ENCODE measurements at regions not wholly inside any gene's neighbourhood (a gene's known extent, or its start where the extent isn't known, plus 50 kb on each side); places are given as distances from the start of the nearest gene placed in this dataset.

DNA sequence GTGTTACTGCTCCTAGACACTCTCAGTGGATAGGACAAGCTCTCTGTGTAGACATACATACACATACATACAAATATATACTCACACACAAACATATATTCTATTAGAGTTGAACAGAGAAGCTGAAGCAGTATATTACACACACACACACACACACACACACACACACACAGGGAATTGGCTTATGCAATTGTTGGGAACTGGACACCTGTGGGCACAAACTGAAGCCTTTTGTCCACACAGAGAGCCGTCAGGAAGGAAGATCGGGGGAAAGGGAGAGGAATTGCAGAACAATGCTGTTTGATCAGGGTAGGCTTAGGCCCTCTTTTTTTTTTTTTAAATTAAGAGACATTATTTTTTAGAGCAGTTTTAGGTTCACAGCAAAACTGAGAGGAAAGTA lies 180.7 kb upstream of the DDHD1 start:
- Histone ChIP-seq H3K27me3 (no peaks in the 10 kb centered on the region), H3K4me1 (ENCODE audit: control insufficient read depth in 1 of 2, insufficient read depth in 1 of 2, low read depth in 1 of 2, low read length in 1 of 2) (no peaks in the 10 kb centered on the region), H3K27ac (no peak overlapping the region), H3K36me3 (no peaks in the 10 kb centered on the region), H3K9me3 (no peaks in the 10 kb centered on the region), H3K4me3 (ENCODE audit: low read depth in 1 of 2, low read length in 1 of 2) (no peak overlapping the region)
- TF ChIP-seq, protein P1, sequence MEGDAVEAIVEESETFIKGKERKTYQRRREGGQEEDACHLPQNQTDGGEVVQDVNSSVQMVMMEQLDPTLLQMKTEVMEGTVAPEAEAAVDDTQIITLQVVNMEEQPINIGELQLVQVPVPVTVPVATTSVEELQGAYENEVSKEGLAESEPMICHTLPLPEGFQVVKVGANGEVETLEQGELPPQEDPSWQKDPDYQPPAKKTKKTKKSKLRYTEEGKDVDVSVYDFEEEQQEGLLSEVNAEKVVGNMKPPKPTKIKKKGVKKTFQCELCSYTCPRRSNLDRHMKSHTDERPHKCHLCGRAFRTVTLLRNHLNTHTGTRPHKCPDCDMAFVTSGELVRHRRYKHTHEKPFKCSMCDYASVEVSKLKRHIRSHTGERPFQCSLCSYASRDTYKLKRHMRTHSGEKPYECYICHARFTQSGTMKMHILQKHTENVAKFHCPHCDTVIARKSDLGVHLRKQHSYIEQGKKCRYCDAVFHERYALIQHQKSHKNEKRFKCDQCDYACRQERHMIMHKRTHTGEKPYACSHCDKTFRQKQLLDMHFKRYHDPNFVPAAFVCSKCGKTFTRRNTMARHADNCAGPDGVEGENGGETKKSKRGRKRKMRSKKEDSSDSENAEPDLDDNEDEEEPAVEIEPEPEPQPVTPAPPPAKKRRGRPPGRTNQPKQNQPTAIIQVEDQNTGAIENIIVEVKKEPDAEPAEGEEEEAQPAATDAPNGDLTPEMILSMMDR (IDR thresholded peaks at IDR 0.05), result no peak

DNA sequence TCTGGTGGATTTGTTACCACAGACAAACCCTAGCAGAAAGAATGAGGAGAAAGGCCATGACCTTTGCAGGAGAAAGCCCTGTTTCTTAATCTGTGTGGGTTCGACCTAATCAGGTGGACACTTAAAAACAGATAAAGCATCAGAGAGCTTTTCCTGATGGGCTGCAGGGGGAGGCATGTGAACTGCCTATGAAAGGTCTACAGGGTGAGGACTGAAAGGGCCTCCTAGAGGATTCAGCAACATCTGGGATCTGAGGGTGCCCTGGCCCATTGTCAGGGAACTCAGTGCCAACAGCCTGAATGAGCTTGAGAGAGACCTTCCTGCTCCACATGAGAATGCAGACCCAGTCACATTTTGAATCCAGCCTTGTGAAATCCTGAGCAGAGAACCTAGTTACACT lies 178.8 kb upstream of the DDHD1 start:
- TF ChIP-seq, protein P1 (IDR thresholded peaks at IDR 0.05), result no peak
- H3K4me3 ChIP-seq (ENCODE audit: low read depth in 1 of 2, low read length in 1 of 2), result no peak overlapping the region
- no peaks in the 10 kb centered on the region for H3K9me3 ChIP-seq
- H3K36me3 ChIP-seq, result no peaks in the 10 kb centered on the region
- no peaks in the 10 kb centered on the region for H3K4me1 ChIP-seq (ENCODE audit: control insufficient read depth in 1 of 2, insufficient read depth in 1 of 2, low read depth in 1 of 2, low read length in 1 of 2)
- H3K27ac ChIP-seq, result no peak overlapping the region
- no peaks in the 10 kb centered on the region for H3K27me3 ChIP-seq

DNA sequence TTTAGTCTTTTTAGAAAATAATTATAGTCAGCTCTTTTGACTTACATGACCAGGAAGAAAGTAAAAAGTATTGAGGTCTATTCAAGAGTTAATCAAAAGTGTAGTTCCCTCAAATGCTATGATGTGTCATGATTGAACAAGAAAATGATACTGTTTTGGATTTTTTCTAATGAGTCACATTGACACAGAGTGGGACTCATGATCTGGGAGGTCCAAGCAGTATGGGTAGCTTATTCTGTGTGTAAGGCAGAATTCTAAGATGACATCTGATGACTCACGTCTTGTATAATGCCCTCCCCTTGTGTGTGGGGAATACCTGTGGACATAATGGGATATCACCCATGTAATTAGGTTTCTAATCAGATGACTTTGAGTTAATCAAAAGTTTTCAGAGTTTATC lies 178.1 kb upstream of the DDHD1 start:
- Histone ChIP-seq H3K27ac (no peak overlapping the region), H3K27me3 (no peaks in the 10 kb centered on the region), H3K9me3 (no peaks in the 10 kb centered on the region), H3K4me3 (ENCODE audit: low read depth in 1 of 2, low read length in 1 of 2) (no peak overlapping the region), H3K36me3 (no peaks in the 10 kb centered on the region), H3K4me1 (ENCODE audit: control insufficient read depth in 1 of 2, insufficient read depth in 1 of 2, low read depth in 1 of 2, low read length in 1 of 2) (no peaks in the 10 kb centered on the region)
- TF ChIP-seq, protein P1 (IDR thresholded peaks at IDR 0.05), result no peak

DNA sequence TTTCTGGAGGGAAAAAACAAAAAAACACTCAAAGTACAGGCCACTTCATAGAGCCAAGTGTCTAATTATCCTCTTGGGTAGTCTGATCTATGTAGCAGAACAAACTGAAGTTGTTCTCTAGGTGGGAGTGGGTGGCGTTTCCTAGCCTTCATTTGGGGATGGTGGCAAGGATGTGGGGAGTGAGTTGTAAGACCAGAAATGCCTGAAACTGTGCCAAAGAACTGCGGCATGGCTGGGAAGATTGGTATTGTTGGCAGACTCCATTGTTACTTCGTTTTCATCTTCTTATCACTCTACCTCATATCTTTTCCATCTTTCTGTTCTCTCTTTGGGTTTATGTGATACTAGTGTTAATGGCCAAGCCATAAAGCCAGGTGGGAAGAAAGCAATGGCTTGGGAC lies 177.3 kb upstream of the DDHD1 start:
- Histone ChIP-seq H3K9me3 (no peaks in the 10 kb centered on the region), H3K4me1 (ENCODE audit: control insufficient read depth in 1 of 2, insufficient read depth in 1 of 2, low read depth in 1 of 2, low read length in 1 of 2) (no peaks in the 10 kb centered on the region), H3K4me3 (ENCODE audit: low read depth in 1 of 2, low read length in 1 of 2) (no peak overlapping the region), H3K27ac (no peak overlapping the region), H3K27me3 (no peaks in the 10 kb centered on the region), H3K36me3 (no peaks in the 10 kb centered on the region)
- TF ChIP-seq, protein P1 (IDR thresholded peaks at IDR 0.05), result no peak

DNA sequence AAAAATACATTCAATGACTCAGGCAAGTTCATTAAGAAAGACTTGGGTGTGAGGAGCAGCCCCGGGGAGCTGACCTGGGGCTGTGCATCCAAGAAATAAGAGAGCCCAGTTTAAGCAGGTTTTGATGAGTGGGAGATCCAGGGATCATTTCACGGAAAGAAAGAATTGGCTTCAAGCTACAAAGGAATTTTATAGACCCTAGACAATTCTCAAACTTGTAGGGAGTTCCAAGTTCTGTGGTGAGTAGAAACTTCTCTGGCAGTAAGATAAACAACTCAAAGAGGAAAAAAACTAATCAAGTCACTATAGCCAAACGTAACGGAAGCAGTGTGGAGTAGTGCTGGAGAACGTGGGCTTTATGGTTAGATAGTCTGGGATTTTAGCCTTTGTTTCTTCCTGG lies 175.7 kb upstream of the DDHD1 start:
- Histone ChIP-seq H3K4me1 (ENCODE audit: control insufficient read depth in 1 of 2, insufficient read depth in 1 of 2, low read depth in 1 of 2, low read length in 1 of 2) (no peaks in the 10 kb centered on the region), H3K4me3 (ENCODE audit: low read depth in 1 of 2, low read length in 1 of 2) (no peak overlapping the region), H3K9me3 (no peaks in the 10 kb centered on the region), H3K36me3 (no peaks in the 10 kb centered on the region), H3K27me3 (no peaks in the 10 kb centered on the region), H3K27ac (no peak overlapping the region)
- TF ChIP-seq, protein P1 (IDR thresholded peaks at IDR 0.05), result no peak

DNA sequence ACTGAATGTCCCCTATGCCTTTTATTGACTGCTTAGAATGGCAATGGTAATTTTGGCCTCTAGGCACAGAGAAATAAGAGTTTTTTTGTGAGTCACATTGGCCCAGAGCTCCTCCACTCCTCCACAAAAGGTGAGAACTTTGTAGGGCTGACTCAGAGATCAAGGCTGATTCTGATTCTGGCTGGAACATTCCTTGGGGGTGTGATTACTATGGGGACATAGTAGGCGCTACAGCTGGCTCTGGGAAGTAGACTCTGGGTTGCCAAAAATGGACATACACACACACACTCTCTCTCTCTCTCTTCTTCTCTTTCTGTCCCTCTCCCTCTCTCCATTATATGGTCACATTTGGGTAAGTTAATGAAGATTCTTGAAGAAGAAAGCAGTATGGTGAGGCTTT lies 174.6 kb upstream of the DDHD1 start:
- Histone ChIP-seq H3K36me3 (no peaks in the 10 kb centered on the region), H3K4me3 (ENCODE audit: low read depth in 1 of 2, low read length in 1 of 2) (no peak overlapping the region), H3K27ac (no peak overlapping the region), H3K27me3 (no peaks in the 10 kb centered on the region), H3K4me1 (ENCODE audit: control insufficient read depth in 1 of 2, insufficient read depth in 1 of 2, low read depth in 1 of 2, low read length in 1 of 2) (no peaks in the 10 kb centered on the region), H3K9me3 (no peaks in the 10 kb centered on the region)
- TF ChIP-seq, protein P1 (IDR thresholded peaks at IDR 0.05), result no peak

Data from neutrophil (primary cell).